HG03432 (cell line): ENCODE measurements at regions not wholly inside any gene's neighbourhood (a gene's known extent, or its start where the extent isn't known, plus 50 kb on each side); places are given as distances from the start of the nearest gene placed in this dataset.

Experiments
- ATAC-seq: cut with Tn5 transposase; IDR thresholded peaks from one replicate; pipeline ENCODE4 v1.9.1; 2021; ENCODE audit warnings: mild to moderate bottlenecking, moderate library complexity; ENCODE audit not compliant: unreplicated experiment

DNA sequence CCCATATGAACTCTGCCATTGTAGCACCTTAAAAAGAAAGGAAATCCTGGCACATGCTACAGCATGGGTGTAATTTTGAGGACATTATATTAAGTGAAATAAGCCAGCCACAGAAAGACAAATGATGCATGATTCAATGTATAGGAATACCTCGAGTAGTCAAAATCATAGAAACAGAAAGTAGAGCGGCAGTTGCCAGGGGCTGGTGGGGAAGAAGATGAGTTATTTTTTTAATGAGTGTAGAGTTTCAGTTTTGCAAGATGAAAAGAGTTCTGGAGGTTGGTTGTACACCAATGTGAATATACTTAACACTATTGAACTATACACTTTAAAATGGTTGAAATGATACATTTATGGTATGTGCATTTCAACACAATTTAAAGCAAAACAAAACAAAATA lies 133.0 kb downstream of the ZDHHC21 start:
- peak; percentile 82 for ATAC-seq

DNA sequence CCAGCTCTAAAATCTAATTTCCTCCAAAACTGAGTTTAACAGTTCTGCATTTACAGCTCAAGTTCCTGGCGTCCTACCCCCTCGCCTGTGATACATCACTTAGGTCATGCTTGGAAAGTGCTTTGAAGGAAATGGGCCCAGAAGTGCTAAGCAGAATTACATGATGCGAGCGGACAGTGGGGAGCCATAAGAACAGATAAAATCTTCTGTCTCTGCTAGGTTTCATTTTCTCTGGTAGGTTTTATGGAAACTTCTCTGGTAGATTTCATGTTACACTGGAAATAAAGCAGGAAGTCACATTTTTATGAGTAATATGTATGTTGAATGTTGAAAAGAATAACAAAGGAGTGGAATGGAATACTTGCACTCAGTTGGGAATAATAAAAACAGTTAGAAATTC lies 138.3 kb downstream of the ZDHHC21 start:
- ATAC-seq = no peak

DNA sequence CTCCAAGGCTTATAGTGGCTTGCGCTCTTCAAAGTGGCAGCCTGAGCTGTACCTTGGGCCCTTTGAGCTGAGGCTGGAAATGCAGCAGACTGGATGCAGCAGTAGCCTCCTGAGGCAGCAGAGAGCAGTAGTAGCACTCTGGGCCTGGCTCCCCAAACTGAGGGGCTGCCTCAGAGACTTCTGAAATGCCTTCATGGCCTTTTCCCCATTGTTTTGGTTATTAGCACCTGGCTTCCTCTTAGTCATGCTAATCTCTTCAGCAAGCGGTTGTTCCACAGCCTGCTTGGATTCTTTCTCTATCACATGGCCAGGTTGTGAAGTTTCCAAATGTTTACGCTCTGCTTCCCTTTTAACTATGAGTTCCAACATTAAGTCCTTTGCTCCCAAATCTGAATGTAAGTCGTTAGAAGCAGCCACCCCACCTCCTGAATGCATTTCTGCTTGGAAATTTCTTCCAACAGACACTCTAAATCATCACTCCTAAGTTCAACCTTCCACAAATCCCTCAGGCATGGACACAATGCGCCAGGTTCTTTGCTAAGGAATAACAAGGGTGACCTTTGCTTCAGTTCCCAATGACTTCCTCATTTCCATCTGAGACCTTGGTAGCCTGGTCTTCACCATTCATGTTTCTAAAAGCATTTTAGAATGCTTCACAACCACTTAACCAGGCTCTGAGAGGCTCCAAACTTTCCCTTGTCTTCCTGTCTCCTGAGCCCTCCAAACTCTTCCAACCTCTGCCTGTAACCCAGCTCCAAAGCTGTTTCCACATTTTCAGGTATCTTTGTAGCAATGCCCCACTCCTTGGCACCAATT lies 145.8 kb downstream of the ZDHHC21 start:
- no peak for ATAC-seq

DNA sequence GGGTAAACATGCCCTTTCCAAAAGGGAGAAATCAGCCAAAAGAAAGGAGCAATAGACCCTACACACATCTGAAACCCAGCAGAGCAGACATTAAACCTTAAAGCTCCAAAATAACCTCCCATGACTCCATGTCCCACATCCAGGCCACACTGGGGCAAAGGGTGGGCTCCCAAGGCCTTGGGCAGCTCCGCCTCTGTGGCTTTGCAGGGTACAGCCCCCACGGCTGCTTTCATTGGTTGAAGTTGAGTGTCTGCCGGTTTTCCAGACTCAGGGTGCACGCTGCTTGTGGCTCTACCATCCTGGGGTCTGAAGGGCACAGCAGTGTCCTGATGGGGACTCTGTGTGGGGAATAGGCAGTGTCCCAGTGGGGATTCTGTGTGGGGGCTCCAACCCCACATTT lies 146.5 kb downstream of the ZDHHC21 start:
- no peak for ATAC-seq

DNA sequence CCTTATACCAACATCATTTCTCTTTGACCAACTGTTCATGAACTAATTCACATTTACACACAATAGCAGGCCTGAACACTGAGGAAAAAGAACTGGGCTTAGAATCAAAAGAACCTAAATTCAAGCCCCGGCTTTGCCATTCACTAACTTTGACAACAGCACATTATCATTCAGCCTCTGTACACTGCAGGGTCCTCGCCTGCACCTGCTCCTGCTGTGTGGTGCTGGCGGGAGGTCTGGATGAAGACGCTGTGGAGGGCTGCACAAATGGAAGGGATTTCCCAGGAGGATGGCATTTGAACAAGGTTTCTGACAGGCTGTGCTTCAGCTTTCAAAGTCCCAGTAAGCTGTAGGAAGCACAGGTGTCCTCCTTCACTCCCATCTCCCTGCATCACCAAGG lies 151.2 kb downstream of the ZDHHC21 start:
- ATAC-seq = no peak

DNA sequence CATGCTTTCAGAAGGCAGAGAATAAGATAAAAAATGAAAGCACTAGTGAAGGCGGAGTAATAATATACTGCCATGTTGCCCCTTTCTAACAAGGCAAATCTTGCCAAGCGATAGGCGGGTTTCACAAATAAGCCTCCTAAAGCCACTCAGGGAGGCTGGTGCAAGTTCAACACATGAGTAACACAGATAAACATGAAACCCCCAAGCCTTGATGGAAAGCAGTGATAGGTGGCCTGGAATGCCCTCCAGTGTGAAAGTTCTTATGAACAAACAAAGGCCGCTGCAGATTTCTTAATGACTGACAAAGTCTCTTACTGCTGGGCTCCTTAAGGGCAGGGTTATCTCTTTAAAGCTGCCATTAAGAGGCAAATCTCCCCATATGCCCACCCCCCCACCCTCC lies 154.7 kb downstream of the ZDHHC21 start:
- ATAC-seq = no peak

DNA sequence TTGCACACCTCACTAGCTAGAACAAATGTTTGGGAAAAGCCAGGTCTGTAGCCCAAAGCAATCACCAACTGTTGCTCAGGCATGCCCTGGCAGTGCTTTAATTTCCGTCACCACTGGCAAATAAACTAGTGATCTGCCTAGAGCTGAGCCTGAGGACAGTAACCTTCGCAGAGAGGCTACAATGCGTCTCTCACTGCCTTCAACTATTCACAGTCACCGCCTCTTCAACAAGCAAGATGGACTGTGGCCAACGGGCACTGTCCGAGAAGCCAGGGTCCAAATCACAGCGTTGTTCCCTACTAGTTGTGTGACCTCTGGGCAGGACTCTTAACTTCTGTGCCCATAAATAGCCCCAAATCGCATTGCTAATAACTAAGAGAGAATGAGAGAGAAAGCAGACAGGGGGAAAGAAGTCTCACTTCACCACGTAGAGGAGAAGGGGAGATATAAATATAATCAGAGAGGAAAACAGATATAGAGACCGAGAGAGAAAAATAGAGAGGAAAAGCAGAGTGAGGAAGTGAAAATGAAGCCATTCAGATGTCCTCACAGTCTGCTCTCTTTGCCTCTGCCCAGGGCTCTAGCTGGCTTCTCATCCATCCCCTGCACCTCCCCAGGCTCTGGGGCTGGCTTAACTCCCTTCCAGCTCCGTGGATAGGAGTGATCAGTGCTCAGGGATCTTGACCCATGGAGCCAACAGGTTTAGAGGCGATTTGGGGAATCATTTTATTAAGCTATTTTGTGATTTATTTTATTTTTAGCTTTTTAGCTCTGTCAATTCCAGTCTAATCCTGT lies 157.9 kb downstream of the ZDHHC21 start:
- ATAC-seq = peak; percentile 53

DNA sequence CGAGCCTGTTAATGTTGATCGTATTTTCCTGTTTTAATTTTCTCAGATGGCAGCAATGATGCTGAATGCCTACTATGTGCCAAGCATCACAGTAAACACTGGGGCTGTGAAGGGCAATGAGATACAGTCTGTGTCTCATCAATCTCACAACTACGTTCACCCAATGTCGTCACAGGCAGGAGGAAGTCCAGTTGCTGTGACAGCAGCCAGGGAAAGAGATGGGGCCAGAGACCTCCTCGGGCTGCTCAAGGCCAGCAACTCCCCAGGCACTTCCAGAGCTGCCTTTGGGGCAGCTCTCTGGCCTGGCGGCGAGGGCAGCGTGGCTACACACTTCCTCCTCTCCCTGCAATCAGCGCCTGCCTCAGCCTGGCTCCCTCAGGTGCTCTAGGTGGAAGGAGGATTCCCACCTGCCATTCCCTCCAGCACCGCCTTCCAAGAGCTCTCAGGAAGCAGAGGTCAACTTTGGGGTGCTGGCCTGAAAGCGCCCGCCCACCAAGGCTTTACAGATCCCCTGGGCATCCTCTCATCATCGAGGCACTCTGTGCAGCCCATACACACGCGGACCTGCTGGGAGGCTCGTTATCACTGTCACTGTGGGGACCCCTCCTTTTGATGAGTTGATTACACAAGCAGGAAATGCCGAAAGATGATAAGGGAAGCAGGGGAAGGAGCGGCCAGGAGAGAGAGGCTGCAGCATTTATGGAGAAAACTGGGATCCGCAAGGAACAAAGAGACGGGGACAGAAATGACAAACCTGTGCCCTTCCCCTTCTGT lies 159.2 kb downstream of the ZDHHC21 start:
- no peak for ATAC-seq

DNA sequence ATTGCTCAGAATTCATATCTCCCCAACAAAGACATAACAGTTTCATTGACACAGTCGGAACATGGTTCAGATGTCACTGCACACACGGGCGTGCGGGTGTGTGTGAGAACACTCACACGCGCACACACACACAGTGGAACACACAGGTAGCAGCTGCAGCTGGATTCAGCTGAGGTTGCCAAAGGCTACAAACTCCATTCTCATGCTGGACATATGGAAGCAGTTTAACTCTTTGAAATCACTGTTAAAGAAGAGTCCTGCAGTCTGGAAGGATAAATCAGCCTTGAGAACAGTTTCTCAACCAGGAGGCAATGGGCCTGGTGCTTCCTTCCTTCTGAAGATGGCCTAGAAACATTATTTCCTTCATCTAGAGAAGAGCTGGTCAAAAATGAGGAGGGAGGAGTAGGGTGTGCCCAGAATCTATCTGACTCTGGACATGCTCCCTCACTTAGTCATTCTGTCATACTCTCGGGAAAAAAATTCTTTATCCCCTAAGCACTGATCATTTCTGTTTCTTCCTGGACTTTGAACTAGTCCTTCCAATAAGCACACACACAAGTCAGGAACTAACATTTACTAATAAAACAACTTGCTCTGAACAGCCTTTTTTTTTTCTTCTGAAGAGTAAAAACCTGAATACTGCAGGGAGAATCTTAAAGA lies 160.6 kb downstream of the ZDHHC21 start:
- no peak for ATAC-seq

DNA sequence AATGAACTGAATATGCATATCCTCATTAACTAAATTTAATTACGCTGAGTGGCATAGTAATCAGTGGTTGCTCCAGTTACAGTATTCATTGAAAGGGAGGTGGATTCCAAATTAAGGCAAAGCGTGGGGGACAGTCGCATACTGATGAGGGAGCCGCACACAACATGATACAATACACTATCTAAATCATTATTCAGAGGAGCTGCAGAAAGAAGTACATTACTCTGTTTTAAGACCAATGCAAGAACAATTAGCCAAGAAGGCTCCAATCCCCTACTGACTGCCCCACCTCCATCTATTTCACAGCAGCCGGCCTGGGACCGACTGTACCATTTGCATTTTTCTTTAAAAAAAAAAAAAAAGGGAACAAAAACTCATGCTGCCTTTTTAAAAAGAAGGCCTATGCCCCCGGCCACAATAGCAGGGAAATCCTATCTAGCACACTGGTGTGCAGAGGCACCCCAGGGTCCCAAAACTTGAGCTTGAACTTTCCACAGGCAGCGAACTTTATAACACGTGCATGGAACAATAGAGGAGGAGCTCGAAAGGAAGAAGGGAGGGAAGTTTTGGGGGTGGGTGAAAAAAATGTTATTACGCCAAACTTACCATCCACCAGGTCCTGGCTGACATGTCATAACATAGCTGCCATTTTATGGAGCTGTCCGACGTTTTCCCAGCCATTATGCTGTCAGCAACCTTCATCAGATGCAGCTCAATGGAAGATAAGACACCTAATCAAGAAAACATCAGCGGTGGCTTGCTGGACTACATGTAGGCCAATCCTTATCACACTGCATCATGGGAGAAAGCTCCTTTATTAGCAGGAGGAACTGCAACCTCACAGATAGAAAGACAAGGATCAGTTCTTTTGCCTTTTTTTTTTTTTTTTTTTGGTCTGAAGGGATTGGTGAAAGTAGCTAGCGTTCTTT lies 161.6 kb downstream of the ZDHHC21 start:
- no peak for ATAC-seq

DNA sequence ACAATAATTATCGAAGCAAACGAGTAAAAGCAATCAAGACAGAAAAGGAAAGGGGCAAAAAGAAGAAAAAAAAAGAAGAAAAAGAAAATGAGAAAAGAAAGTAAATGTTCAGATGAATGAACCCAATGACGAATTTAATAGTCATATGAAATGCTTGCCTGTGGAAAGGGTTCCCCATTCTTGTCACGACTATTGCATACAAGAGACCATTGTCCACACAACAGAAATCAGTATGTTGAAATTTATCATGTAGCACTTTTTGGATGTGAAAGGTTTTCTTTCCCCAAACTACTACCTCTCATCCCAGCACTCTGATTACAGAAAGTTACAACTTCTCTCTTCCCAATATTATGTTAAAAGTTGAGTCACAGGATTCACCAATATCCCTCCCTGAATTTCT lies 162.4 kb downstream of the ZDHHC21 start:
- ATAC-seq = no peak

DNA sequence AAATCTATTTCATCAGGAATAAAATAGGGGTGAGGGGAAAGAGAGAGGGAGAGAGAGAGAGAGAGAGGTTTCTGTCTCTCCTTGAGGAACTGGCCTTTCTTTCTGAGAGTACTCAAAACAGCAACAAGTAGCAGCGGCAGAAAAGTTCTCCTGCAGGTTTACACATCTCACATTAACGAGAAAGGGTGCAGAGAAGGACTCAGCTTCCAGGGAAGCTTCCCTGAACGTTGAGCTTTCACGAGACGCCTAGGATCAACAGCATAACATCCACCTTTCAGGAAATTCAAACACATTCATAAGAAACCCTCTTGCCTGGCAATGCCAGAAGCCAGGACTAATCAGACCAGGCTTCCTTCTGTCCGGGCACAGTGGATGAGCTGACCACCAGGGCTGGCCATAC lies 162.9 kb downstream of the ZDHHC21 start:
- no peak for ATAC-seq

DNA sequence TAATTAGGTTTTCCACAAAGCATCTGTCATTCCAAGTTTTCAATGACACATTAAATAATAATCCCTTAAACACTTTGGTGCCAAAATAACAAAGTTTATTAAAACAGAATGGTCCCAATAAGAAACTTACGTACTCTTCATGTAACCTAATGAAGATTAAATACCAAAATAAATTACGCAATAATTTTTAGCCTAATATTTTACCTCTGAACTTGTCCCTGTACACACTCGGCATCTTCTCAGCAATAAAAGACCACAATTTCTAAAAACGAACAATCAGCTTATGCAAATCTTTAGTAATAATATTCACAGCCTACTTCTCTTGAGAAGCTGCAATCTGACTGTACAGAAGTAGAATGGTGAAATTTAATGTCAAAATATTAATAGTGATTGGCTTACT lies 163.6 kb downstream of the ZDHHC21 start:
- ATAC-seq = no peak

DNA sequence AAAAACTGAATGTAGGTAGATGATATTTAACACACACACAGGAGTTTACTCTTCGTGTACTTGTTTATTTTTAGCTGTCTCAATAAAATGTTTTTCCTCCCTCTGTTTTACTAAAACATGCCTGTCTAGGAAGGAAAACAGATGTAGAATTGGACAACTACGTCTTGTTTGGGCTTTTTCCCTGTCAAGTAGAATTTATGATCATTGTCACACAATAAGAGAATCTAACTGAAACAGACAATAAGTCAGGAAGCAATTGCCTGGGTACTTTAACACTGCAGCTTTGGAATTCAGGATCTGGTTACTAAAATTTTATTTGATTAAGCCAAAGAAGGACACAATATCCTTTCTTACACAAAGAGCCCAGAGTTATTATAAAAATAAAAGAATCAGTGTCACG lies 164.2 kb downstream of the ZDHHC21 start:
- no peak for ATAC-seq

DNA sequence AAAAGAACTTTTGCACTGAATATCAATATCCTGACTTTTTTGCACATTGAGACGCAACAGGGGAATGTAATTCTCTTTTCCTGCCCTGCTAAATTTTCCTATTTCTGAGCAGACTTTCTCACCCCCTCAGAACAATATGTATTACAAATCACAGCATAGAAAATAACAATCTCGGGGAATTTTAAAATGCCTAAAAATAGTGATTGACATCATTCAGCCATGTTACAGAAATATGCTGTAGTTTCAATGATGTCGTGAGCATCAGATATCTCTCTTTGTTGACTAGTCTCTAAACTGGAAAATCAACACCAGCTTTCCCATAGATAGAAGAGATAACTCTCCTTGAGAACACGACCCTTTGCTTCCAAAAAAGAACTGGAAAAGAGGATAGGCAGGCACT lies 166.7 kb downstream of the ZDHHC21 start:
- no peak for ATAC-seq

DNA sequence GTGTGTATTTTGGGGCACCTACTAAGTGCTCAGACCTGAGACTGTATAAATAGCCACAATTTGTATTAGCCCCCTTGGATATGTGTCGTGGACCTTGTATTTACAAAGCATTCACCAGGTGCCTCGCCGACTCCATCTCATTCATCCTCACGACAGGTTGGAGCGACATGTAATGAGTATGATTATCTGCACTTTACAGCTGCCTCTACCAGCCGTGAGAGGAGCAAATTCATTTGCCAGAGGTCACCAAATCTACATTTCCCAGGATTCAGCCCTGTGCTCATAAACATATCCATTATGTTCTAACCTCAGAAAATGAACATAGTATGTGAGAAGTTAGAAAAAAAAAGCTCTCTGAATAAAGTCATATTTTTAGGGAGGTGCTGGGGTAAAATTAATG lies 167.4 kb downstream of the ZDHHC21 start:
- no peak for ATAC-seq

DNA sequence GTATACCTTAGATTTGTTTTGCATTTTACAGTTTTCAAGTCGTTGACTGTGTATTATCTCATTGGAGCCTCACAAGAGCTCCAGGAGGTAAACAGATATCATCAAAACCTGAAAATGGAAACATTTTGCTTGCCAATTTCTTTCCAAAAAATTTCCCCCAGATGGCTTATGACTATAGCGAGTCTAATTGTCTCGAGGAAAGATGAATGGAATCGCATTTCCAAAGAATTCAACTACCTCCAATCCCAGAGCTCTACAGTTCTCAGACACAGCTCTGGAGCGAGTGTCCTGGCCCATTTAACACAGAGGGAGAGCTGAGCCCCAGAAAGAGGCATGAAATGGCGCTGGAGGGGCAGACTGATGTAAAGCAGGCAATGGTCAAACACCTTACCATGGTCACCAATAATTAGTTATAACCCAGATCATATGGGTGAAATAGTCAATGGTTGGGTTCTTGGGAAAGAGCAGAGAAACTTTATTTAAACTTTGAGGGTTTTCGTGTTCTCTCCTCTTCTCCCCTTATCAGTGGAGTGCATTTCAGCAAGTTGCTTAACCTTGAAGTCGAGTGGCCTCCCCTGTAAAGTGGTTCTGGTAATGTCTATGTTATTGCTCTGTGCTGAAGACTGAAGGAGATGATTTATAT lies 168.2 kb downstream of the ZDHHC21 start:
- ATAC-seq = no peak

DNA sequence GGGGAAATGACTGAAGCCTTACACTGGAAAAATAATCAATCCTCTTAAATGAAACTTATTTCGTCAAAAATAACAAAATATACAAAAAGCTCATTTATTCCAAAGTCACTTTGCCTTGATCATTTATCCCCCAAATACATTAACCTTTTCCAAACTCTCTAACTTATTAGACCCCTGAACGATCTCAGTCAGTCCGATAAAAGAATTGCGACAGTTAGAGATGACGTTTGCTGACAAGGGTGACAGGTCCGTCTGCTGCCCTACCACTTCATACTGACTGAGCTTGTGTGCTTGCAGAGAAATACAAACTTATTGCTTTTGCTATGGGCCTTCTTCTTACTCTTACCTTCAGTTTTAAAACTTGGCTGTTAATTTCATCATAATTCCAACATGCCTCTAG lies 169.7 kb downstream of the ZDHHC21 start:
- ATAC-seq = no peak

DNA sequence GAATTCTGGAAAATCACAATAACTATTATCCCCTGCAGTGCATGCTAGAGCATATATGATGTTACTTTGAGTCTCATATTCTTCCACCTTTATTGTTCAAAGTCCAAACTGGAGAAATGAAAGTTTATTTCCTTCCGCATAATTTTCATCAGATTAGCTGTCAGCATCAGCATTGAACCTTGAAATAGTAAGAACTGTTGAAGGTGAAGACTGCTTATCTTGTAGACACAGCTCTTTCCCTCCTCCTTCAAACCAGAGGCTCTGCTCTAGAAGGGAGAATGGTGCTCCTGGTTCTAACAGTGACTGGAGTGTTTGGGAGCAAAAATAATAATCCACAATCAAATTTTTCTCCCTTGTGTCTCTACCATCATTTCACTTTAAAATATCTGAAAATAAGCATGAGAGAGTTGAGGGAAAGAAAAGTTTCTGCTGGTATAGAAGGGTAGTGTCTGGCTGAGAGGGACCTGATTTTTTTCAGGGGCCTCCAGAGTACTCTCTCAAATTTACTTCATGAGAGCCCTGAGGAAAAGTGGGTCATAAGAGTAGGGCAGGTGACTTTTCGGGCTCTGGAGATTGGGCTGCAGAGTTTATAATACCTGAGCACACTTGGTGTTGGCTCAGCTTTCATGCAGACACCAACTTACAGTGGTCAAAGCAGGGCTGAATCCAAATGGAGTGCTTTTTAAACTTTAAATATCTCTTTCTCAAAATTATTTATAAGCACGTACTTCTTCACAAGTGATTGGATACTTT lies 170.4 kb downstream of the ZDHHC21 start:
- no peak for ATAC-seq
